ENCODE measurements at regions not wholly inside any gene's neighbourhood (a gene's known extent, or its start where the extent isn't known, plus 50 kb on each side); places are given as distances from the start of the nearest gene placed in this dataset.

- no peak for TF ChIP-seq GATA3 (IDR thresholded peaks at IDR 0.05; ENCODE audit: low read depth, low read length)
- TF ChIP-seq GATA2 (IDR thresholded peaks at IDR 0.05; ENCODE audit: low read depth, low read length), result no peak
Observed at GRCh38 chr5:66503203-66503789, 92.9 kb upstream of the MAST4 start.
